ENCODE measurements at regions not wholly inside any gene's neighbourhood (a gene's known extent, or its start where the extent isn't known, plus 50 kb on each side); places are given as distances from the start of the nearest gene placed in this dataset.

DNA sequence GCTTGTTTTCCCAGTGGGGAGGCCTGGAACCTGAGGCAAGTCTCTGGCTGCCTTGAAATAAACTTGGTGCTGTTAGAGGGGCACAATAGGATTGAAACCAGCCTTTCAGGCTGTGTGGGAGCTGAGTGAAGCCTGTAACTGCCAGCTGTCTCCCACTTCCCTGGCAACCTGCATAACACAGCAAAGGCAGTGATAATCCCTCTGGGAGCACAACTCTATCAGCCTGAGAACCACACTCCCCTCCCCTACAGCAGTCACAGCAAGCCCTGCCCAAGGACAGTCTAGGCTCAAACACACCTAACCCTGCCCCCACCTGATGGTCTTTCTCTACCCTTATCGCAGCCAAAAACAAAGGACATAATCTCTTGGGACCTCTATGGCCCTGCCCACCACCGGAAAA, 683.8 kb upstream of the ATXN8OS start:
- H3K36me3 ChIP-seq, result no peaks in the 10 kb centered on the region
- DNase-seq, result no peak
- H3K4me1 ChIP-seq, result no peaks in the 10 kb centered on the region
- no peaks in the 10 kb centered on the region for H3K27me3 ChIP-seq
- TF ChIP-seq, protein P1, sequence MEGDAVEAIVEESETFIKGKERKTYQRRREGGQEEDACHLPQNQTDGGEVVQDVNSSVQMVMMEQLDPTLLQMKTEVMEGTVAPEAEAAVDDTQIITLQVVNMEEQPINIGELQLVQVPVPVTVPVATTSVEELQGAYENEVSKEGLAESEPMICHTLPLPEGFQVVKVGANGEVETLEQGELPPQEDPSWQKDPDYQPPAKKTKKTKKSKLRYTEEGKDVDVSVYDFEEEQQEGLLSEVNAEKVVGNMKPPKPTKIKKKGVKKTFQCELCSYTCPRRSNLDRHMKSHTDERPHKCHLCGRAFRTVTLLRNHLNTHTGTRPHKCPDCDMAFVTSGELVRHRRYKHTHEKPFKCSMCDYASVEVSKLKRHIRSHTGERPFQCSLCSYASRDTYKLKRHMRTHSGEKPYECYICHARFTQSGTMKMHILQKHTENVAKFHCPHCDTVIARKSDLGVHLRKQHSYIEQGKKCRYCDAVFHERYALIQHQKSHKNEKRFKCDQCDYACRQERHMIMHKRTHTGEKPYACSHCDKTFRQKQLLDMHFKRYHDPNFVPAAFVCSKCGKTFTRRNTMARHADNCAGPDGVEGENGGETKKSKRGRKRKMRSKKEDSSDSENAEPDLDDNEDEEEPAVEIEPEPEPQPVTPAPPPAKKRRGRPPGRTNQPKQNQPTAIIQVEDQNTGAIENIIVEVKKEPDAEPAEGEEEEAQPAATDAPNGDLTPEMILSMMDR (IDR thresholded peaks at IDR 0.05), result no peak
- TF ChIP-seq POLR2A (IDR thresholded peaks at IDR 0.05), result no peak
- no peak overlapping the region for H3K4me3 ChIP-seq (replicated peaks in 1 of 3)
- no peak overlapping the region for H3K27ac ChIP-seq
- WGBS, 2 donors, result 82 to 84% methylated on average over 2 of the region's 2 CpGs
- intact Hi-C loops (cut with DNase I), result no loop called here
- H3K9me3 ChIP-seq, result no peaks in the 10 kb centered on the region

DNA sequence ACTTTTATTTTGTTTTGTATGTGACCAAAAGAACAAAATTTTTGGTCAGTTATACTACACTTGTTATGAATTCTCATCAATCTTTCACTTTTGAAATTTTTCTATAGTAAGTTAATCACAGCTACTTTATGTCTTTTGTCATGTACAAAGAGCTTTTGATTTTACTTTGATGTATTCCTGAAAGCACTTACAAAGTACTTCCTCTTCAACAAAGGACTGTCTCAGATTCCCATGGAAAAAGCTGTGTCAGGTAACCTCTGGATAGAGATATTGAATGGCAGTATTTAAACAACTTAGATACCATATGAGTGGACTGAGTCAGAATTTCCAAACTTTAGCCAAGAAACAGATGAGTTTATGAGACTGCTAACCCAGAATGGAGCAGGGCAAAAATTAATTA, 689.3 kb upstream of the ATXN8OS start:
- H3K36me3 ChIP-seq, result no peaks in the 10 kb centered on the region
- no peaks in the 10 kb centered on the region for H3K27me3 ChIP-seq
- H3K4me1 ChIP-seq, result no peaks in the 10 kb centered on the region
- intact Hi-C loops (cut with DNase I), result no loop called here
- no peaks in the 10 kb centered on the region for H3K9me3 ChIP-seq
- TF ChIP-seq POLR2A (IDR thresholded peaks at IDR 0.05), result no peak
- TF ChIP-seq, protein P1 (IDR thresholded peaks at IDR 0.05), result no peak
- H3K4me3 ChIP-seq (replicated peaks in 1 of 3), result no peak overlapping the region
- H3K27ac ChIP-seq, result no peak overlapping the region
- no peak for DNase-seq

GRCh38 chr13:69410761-69411160, 696.9 kb upstream of the ATXN8OS start:
- TF ChIP-seq, protein P1 (IDR thresholded peaks at IDR 0.05), result no peak
- no peak for TF ChIP-seq POLR2A (IDR thresholded peaks at IDR 0.05)
- 86 to 98% methylated on average over 1 of the region's 1 CpG for WGBS, 2 donors
- intact Hi-C loops (cut with DNase I), result no loop called here
- Histone ChIP-seq H3K4me1 (no peaks in the 10 kb centered on the region), H3K27me3 (no peaks in the 10 kb centered on the region), H3K36me3 (no peaks in the 10 kb centered on the region), H3K4me3 (replicated peaks in 1 of 3) (no peak overlapping the region), H3K9me3 (peaks cover 5% of the 10 kb centered on the region), H3K27ac (no peak overlapping the region)
- no peak for DNase-seq

DNA sequence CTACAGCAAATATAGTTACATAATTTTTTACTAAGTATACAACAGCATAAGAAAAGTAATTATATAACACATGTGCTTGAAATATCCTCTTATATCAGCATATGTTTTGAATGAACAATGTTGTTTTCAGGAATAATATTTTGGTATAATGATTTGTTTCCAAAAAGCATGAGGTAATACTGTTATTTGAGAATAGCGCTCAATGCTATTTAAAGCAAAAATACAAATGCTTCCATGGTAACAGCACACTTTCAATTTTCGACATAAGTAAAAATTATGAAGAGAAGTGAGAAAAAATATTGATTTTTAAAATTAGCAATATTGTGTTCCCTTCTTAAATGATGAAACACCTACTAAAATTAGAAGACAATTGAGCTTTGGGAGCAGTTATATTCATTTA, 715.9 kb upstream of the ATXN8OS start:
- TF ChIP-seq POLR2A (IDR thresholded peaks at IDR 0.05), result no peak
- TF ChIP-seq, protein P1 (IDR thresholded peaks at IDR 0.05), result no peak
- H3K27me3 ChIP-seq, result no peaks in the 10 kb centered on the region
- intact Hi-C loops (cut with DNase I), result no loop called here
- DNase-seq, result no peak
- no peaks in the 10 kb centered on the region for H3K36me3 ChIP-seq
- no peak overlapping the region for H3K27ac ChIP-seq
- WGBS, 2 donors, result 85 to 87% methylated on average over 2 of the region's 2 CpGs
- no peak overlapping the region for H3K4me3 ChIP-seq (replicated peaks in 1 of 3)
- H3K9me3 ChIP-seq, result no peaks in the 10 kb centered on the region
- no peaks in the 10 kb centered on the region for H3K4me1 ChIP-seq

DNA sequence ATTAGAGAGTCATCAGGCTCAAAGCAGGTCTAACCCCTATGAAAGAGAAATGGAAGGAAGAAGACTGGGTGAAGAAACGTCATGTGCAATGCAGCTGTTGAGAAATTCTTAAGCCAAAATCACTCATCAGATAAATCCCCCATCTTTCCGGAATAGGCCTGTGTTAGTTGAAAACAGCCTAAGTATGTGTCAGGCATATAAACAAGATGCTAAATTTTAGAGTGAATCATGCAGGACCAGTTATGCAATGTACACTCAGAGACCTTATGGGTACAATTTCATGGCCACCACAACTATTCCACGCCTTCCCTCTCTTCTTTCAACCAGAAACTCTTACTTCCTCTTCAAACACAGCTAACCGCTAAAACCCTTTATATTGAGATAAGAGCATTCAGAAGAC, 717.7 kb upstream of the ATXN8OS start:
- DNase-seq, result no peak
- intact Hi-C loops (cut with DNase I), result no loop called here
- H3K27me3 ChIP-seq, result no peaks in the 10 kb centered on the region
- H3K4me3 ChIP-seq (replicated peaks in 1 of 3), result no peak overlapping the region
- no peak overlapping the region for H3K27ac ChIP-seq
- no peaks in the 10 kb centered on the region for H3K4me1 ChIP-seq
- no peaks in the 10 kb centered on the region for H3K36me3 ChIP-seq
- H3K9me3 ChIP-seq, result no peaks in the 10 kb centered on the region
- no peak for TF ChIP-seq POLR2A (IDR thresholded peaks at IDR 0.05)
- TF ChIP-seq, protein P1 (IDR thresholded peaks at IDR 0.05), result no peak
- 61% methylated on average over 4 of the region's 4 CpGs for WGBS, 2 donors
